H9 (cell line): ENCODE measurements at regions not wholly inside any gene's neighbourhood (a gene's known extent, or its start where the extent isn't known, plus 50 kb on each side); places are given as distances from the start of the nearest gene placed in this dataset.

Experiments
- DNase-seq: peaks from one replicate; pipeline ENCODE4 v3.0.0-alpha.2; 2017
- H2AFZ ChIP-seq: one replicate; pipeline ENCODE4 v1.6.1; 2013; ENCODE audit warnings: mild to moderate bottlenecking, low read length, control low read depth, moderate library complexity
- H2AK5ac ChIP-seq: 2 replicates; pipeline ENCODE4 v1.6.1; 2013; ENCODE audit warnings: low read length, control low read depth, mixed read lengths; ENCODE audit not compliant: insufficient read length
- H2BK120ac ChIP-seq: one replicate; pipeline ENCODE4 v1.6.1; 2013; ENCODE audit warnings: low read depth, mild to moderate bottlenecking, low read length, control low read depth, inconsistent platforms; ENCODE audit not compliant: poor library complexity, severe bottlenecking
- H2BK12ac ChIP-seq: 2 replicates; pipeline ENCODE4 v1.6.1; 2013; ENCODE audit warnings: low read length, control low read depth, mixed read lengths, low read depth; ENCODE audit not compliant: insufficient read length
- H2BK15ac ChIP-seq: 2 replicates; pipeline ENCODE4 v1.6.1; 2013; ENCODE audit warnings: low read depth, low read length, control low read depth
- H2BK20ac ChIP-seq: one replicate; pipeline ENCODE4 v1.6.1; 2013; ENCODE audit warnings: low read depth, mild to moderate bottlenecking, low read length, control low read depth, inconsistent platforms; ENCODE audit not compliant: poor library complexity, severe bottlenecking
- H2BK5ac ChIP-seq: 2 replicates; pipeline ENCODE4 v1.6.1; 2013; ENCODE audit warnings: low read length, control low read depth, mixed read lengths; ENCODE audit not compliant: insufficient read length
- H3K14ac ChIP-seq: 2 replicates; pipeline ENCODE4 v1.6.1; 2013; ENCODE audit warnings: low read length, control low read depth; ENCODE audit not compliant: insufficient read depth
- H3K18ac ChIP-seq: 2 replicates; pipeline ENCODE4 v1.6.1; 2013; ENCODE audit warnings: low read depth, mild to moderate bottlenecking, mixed read lengths, low read length, control low read depth; ENCODE audit not compliant: insufficient read length
- H3K23ac ChIP-seq: 2 replicates; pipeline ENCODE4 v1.6.1; 2013; ENCODE audit warnings: low read length, control low read depth, mixed read lengths, low read depth; ENCODE audit not compliant: insufficient read length
- H3K23me2 ChIP-seq: 2 replicates; pipeline ENCODE4 v1.6.1; 2013; ENCODE audit warnings: low read depth, mild to moderate bottlenecking, mixed read lengths, low read length, control low read depth; ENCODE audit not compliant: insufficient read length, poor library complexity, severe bottlenecking
- H3K27ac ChIP-seq: 2 replicates; pipeline ENCODE4 v1.5.1; 2013; ENCODE audit warnings: low read length, control low read depth, mixed read lengths, low read depth; ENCODE audit not compliant: insufficient read length
- H3K27me3 ChIP-seq: 2 replicates; pipeline ENCODE4 v1.6.1; 2013; ENCODE audit warnings: low read length, control low read depth, inconsistent platforms; ENCODE audit not compliant: insufficient read depth
- H3K4ac ChIP-seq: 2 replicates; pipeline ENCODE4 v1.6.1; 2013; ENCODE audit warnings: low read depth, mild to moderate bottlenecking, control low read depth, inconsistent platforms, low read length, moderate library complexity
- H3K4me1 ChIP-seq: 2 replicates; pipeline ENCODE4 v1.6.1; 2013; ENCODE audit warnings: low read length, control low read depth, inconsistent platforms; ENCODE audit not compliant: insufficient read depth
- H3K4me2 ChIP-seq: 2 replicates; pipeline ENCODE4 v1.6.1; 2013; ENCODE audit warnings: low read length, control low read depth, mixed read lengths; ENCODE audit not compliant: insufficient read length, insufficient read depth
- H3K56ac ChIP-seq: 2 replicates; pipeline ENCODE4 v1.6.1; 2013; ENCODE audit warnings: low read depth, mild to moderate bottlenecking, mixed read lengths, low read length, control low read depth; ENCODE audit not compliant: insufficient read length
- H3K79me1 ChIP-seq: 2 replicates; pipeline ENCODE4 v1.6.1; 2013; ENCODE audit warnings: low read depth, mild to moderate bottlenecking, moderate library complexity, low read length, control low read depth, inconsistent platforms; ENCODE audit not compliant: insufficient read depth, poor library complexity, severe bottlenecking
- H3K79me2 ChIP-seq: 2 replicates; pipeline ENCODE4 v1.6.1; 2013; ENCODE audit warnings: low read length, control low read depth, inconsistent platforms; ENCODE audit not compliant: insufficient read depth
- H3K9ac ChIP-seq: 2 replicates; pipeline ENCODE4 v1.6.1; 2013; ENCODE audit warnings: low read length, control low read depth, mixed read lengths; ENCODE audit not compliant: insufficient read length; ENCODE audit errors: extremely low read depth
- H3K9me3 ChIP-seq: one replicate; pipeline ENCODE4 v1.6.1; 2013; ENCODE audit warnings: low read depth, low read length, inconsistent platforms; ENCODE audit not compliant: control insufficient read depth
- H3T11ph ChIP-seq: one replicate; pipeline ENCODE4 v1.6.1; 2013; ENCODE audit warnings: mild to moderate bottlenecking, low read length, control low read depth, inconsistent platforms
- H4K20me1 ChIP-seq: one replicate; pipeline ENCODE4 v1.6.1; 2013; ENCODE audit not compliant: control insufficient read depth, insufficient read length, insufficient read depth
- H4K5ac ChIP-seq: 2 replicates; pipeline ENCODE4 v1.6.1; 2013; ENCODE audit warnings: low read depth, mild to moderate bottlenecking, mixed read lengths, low read length, control low read depth; ENCODE audit not compliant: insufficient read length
- H4K8ac ChIP-seq: replicated peaks from 2 replicates; pipeline ENCODE4 v1.6.1; 2013; ENCODE audit warnings: low read length, control low read depth, mixed read lengths, low read depth; ENCODE audit not compliant: insufficient read length
- H4K91ac ChIP-seq: 2 replicates; pipeline ENCODE4 v1.6.1; 2013; ENCODE audit warnings: low read depth, mild to moderate bottlenecking, moderate library complexity, mixed read lengths, low read length, control low read depth; ENCODE audit not compliant: insufficient read length
- H3K27ac Mint-ChIP-seq, 3 experiments: 2 replicates in 2 of 3; 3 replicates in 1 of 3; pipeline ENCODE4 v1.8.0; 2020 to 2021; ENCODE audit warnings: mixed read lengths in 3 of 3, mild to moderate bottlenecking in 1 of 3, moderate library complexity in 1 of 3
- H3K27me3 Mint-ChIP-seq: 2 replicates; pipeline ENCODE4 v1.8.0; 2021; ENCODE audit warnings: low read depth, mild to moderate bottlenecking, moderate library complexity, mixed read lengths
- H3K36me3 Mint-ChIP-seq, 3 experiments: 2 replicates in 2 of 3; 3 replicates in 1 of 3; pipeline ENCODE4 v1.8.0; 2020 to 2021; ENCODE audit warnings: low read depth in 3 of 3, mixed read lengths in 3 of 3; ENCODE audit not compliant: insufficient read depth in 1 of 3
- H3K4me1 Mint-ChIP-seq, 2 experiments: 2 replicates each; pipeline ENCODE4 v1.8.0; 2020; ENCODE audit warnings: mixed read lengths in 2 of 2
- H3K4me3 Mint-ChIP-seq, 2 experiments: 2 replicates in 1 of 2; 3 replicates in 1 of 2; pipeline ENCODE4 v1.8.0; 2020 to 2021; ENCODE audit warnings: mild to moderate bottlenecking in 2 of 2, mixed read lengths in 2 of 2, moderate library complexity in 1 of 2
- H3K9me3 Mint-ChIP-seq, 2 experiments: 2 replicates in 1 of 2; 3 replicates in 1 of 2; pipeline ENCODE4 v1.8.0; 2020; ENCODE audit warnings: mild to moderate bottlenecking in 2 of 2, mixed read lengths in 2 of 2, moderate library complexity in 1 of 2
- WGBS: extraction: QIAGEN DNeasy Blood & Tissue Kit; methylation state at CpG from one replicate; pipeline ENCODE4 v1.1.7; 2013; ENCODE audit warnings: missing lambda C conversion rate, low lambda C conversion rate, mixed read lengths; ENCODE audit not compliant: insufficient read length; ENCODE audit errors: extremely low coverage; 5-methylcytosine and 5-hydroxymethylcytosine counted together
- TF ChIP-seq, protein P1 (sequence below): fragments of 200-600 bp; sonication (generic); conservative IDR thresholded peaks from 3 replicates; pipeline ENCODE4 v1.8.0; 2021; ENCODE audit warnings: antibody characterized with exemption, mild to moderate bottlenecking

DNA sequence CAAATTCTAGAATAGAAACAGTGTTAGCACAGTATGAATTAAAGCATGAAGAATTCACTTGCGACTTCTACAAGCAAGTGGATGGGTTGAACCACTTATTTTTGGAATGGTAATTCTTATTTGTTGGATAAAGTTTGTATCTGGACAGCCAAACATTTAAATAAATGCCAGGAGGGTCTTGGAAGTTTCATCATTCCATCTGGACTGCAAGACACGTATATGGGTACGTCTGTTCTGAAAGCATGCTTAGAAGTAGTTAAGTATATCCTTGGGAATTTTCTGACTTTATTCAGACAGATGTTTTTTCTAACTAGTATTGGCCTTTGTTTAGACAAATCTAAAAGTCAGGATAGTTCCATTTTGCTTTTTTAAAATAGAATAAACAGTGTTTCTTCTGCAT lies 77.5 kb upstream of the CASK start:
- no peaks in the 10 kb centered on the region for H3K27me3 ChIP-seq
- H3T11ph ChIP-seq, result no peak overlapping the region
- no peak overlapping the region for H3K4ac ChIP-seq
- TF ChIP-seq, protein P1, sequence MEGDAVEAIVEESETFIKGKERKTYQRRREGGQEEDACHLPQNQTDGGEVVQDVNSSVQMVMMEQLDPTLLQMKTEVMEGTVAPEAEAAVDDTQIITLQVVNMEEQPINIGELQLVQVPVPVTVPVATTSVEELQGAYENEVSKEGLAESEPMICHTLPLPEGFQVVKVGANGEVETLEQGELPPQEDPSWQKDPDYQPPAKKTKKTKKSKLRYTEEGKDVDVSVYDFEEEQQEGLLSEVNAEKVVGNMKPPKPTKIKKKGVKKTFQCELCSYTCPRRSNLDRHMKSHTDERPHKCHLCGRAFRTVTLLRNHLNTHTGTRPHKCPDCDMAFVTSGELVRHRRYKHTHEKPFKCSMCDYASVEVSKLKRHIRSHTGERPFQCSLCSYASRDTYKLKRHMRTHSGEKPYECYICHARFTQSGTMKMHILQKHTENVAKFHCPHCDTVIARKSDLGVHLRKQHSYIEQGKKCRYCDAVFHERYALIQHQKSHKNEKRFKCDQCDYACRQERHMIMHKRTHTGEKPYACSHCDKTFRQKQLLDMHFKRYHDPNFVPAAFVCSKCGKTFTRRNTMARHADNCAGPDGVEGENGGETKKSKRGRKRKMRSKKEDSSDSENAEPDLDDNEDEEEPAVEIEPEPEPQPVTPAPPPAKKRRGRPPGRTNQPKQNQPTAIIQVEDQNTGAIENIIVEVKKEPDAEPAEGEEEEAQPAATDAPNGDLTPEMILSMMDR, result no peak
- Mint-ChIP-seq H3K9me3 (peaks cover 44 to 50% of the 10 kb centered on the region in 2 experiments), H3K4me3 (no peak overlapping the region), H3K27me3 (no peaks in the 10 kb centered on the region), H3K36me3 (peaks cover 0 to 17% (median 4%) of the 10 kb centered on the region in 3 experiments; a peak in 5 of 7 replicates), H3K4me1 (no peaks in the 10 kb centered on the region), H3K27ac (no peak overlapping the region)
- no peak overlapping the region for H3K23ac ChIP-seq
- no peaks in the 10 kb centered on the region for H3K23me2 ChIP-seq
- no peak overlapping the region for H2BK15ac ChIP-seq
- no peak for DNase-seq
- no peak overlapping the region for H3K18ac ChIP-seq
- no peak overlapping the region for H3K56ac ChIP-seq
- H2BK20ac ChIP-seq, result no peak overlapping the region
- H4K91ac ChIP-seq, result no peak overlapping the region
- H3K9me3 ChIP-seq, result no peaks in the 10 kb centered on the region
- no peak overlapping the region for H2AFZ ChIP-seq
- no peak overlapping the region for H2BK12ac ChIP-seq
- no peaks in the 10 kb centered on the region for H4K20me1 ChIP-seq
- no peak overlapping the region for H3K27ac ChIP-seq
- no peak overlapping the region for H2AK5ac ChIP-seq
- no CpG with 5 or more reads among the region's 3 CpGs for WGBS
- no peak overlapping the region for H3K4me2 ChIP-seq
- H3K9ac ChIP-seq, result no peak overlapping the region
- H3K4me1 ChIP-seq, result no peaks in the 10 kb centered on the region
- H2BK120ac ChIP-seq, result no peak overlapping the region
- H3K79me1 ChIP-seq, result no peaks in the 10 kb centered on the region
- no peaks in the 10 kb centered on the region for H3K79me2 ChIP-seq
- no peak overlapping the region for H3K14ac ChIP-seq
- H4K5ac ChIP-seq, result no peak overlapping the region
- H4K8ac ChIP-seq, result no peak overlapping the region
- no peak overlapping the region for H2BK5ac ChIP-seq
